ENCODE measurements at regions not wholly inside any gene's neighbourhood (a gene's known extent, or its start where the extent isn't known, plus 50 kb on each side); places are given as distances from the start of the nearest gene placed in this dataset.

DNA sequence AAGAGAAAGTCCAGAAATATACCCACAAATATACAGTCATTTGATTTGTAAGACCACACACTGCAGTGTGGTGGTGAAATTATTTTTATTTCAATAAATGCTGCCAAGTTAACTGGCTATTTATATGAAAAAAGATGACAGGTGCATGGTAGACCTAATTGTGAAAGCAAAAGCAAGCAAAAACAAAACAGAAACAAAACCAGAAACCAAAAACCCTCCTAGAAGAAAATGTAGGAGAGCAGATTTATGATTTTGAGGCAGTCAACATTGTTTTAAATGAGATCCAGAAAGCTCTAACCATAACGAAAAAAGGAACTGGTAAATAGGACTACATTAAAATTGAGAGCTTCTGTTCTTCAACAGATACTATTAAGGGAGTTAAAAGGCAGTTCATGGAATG is 303.6 kb downstream of the PRDM2 start:
- TF ChIP-seq, protein P1, sequence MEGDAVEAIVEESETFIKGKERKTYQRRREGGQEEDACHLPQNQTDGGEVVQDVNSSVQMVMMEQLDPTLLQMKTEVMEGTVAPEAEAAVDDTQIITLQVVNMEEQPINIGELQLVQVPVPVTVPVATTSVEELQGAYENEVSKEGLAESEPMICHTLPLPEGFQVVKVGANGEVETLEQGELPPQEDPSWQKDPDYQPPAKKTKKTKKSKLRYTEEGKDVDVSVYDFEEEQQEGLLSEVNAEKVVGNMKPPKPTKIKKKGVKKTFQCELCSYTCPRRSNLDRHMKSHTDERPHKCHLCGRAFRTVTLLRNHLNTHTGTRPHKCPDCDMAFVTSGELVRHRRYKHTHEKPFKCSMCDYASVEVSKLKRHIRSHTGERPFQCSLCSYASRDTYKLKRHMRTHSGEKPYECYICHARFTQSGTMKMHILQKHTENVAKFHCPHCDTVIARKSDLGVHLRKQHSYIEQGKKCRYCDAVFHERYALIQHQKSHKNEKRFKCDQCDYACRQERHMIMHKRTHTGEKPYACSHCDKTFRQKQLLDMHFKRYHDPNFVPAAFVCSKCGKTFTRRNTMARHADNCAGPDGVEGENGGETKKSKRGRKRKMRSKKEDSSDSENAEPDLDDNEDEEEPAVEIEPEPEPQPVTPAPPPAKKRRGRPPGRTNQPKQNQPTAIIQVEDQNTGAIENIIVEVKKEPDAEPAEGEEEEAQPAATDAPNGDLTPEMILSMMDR (IDR thresholded peaks at IDR 0.05; ENCODE audit: insufficient read depth, low read length) = no peak
- TF ChIP-seq POLR2AphosphoS5 (IDR thresholded peaks at IDR 0.05; ENCODE audit: low read depth) (no peak), SPI1 (IDR thresholded peaks at IDR 0.05; ENCODE audit: borderline replicate concordance, low read depth) (no peak), GABPA (IDR thresholded peaks at IDR 0.05; ENCODE audit: low read depth) (no peak)
- TF ChIP-seq, protein P2, sequence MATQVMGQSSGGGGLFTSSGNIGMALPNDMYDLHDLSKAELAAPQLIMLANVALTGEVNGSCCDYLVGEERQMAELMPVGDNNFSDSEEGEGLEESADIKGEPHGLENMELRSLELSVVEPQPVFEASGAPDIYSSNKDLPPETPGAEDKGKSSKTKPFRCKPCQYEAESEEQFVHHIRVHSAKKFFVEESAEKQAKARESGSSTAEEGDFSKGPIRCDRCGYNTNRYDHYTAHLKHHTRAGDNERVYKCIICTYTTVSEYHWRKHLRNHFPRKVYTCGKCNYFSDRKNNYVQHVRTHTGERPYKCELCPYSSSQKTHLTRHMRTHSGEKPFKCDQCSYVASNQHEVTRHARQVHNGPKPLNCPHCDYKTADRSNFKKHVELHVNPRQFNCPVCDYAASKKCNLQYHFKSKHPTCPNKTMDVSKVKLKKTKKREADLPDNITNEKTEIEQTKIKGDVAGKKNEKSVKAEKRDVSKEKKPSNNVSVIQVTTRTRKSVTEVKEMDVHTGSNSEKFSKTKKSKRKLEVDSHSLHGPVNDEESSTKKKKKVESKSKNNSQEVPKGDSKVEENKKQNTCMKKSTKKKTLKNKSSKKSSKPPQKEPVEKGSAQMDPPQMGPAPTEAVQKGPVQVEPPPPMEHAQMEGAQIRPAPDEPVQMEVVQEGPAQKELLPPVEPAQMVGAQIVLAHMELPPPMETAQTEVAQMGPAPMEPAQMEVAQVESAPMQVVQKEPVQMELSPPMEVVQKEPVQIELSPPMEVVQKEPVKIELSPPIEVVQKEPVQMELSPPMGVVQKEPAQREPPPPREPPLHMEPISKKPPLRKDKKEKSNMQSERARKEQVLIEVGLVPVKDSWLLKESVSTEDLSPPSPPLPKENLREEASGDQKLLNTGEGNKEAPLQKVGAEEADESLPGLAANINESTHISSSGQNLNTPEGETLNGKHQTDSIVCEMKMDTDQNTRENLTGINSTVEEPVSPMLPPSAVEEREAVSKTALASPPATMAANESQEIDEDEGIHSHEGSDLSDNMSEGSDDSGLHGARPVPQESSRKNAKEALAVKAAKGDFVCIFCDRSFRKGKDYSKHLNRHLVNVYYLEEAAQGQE (IDR thresholded peaks at IDR 0.05; ENCODE audit: insufficient replicate concordance, low read depth) = no peak
